ENCODE measurements at regions not wholly inside any gene's neighbourhood (a gene's known extent, or its start where the extent isn't known, plus 50 kb on each side); places are given as distances from the start of the nearest gene placed in this dataset.

GRCh38 chr2:8152392-8153257 is 529.2 kb upstream of the ID2 start:
- WGBS, 2 donors (ENCODE audit: low coverage in 1 of 2) = 81 to 94% methylated on average over 4 to 11 of the region's 11 CpGs
- no peak overlapping the region for H3K4me3 ChIP-seq
- no peaks in the 10 kb centered on the region for H3K27me3 ChIP-seq
- peaks cover 0 to 6% (median 3%) of the 10 kb centered on the region in 4 donors for H3K4me1 ChIP-seq
- H3K36me3 ChIP-seq = no peaks in the 10 kb centered on the region
- in situ Hi-C loops (cut with MboI; ENCODE audit: low pct_ligation_motif_present in 1 of 4, low pct_unique_long_range_greater_than_20kb in 1 of 4, low sequenced_read_pairs in 3 of 4) = no loop called here
- intact Hi-C loops (cut with DNase I; ENCODE audit: low total_unique reads) = loop anchor here (5.0 kb wide), 1 partner anchor 525 kb away; no protein-coding TSS in a partner anchor
- no peaks in the 10 kb centered on the region for H3K9me3 ChIP-seq
- TF ChIP-seq POLR2A (IDR thresholded peaks at IDR 0.05) (no peak), EP300 (IDR thresholded peaks at IDR 0.05; ENCODE audit: low read depth) (no peak), POLR2AphosphoS5 (IDR thresholded peaks at IDR 0.05) (no peak)
- TF ChIP-seq, protein P1, sequence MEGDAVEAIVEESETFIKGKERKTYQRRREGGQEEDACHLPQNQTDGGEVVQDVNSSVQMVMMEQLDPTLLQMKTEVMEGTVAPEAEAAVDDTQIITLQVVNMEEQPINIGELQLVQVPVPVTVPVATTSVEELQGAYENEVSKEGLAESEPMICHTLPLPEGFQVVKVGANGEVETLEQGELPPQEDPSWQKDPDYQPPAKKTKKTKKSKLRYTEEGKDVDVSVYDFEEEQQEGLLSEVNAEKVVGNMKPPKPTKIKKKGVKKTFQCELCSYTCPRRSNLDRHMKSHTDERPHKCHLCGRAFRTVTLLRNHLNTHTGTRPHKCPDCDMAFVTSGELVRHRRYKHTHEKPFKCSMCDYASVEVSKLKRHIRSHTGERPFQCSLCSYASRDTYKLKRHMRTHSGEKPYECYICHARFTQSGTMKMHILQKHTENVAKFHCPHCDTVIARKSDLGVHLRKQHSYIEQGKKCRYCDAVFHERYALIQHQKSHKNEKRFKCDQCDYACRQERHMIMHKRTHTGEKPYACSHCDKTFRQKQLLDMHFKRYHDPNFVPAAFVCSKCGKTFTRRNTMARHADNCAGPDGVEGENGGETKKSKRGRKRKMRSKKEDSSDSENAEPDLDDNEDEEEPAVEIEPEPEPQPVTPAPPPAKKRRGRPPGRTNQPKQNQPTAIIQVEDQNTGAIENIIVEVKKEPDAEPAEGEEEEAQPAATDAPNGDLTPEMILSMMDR (IDR thresholded peaks at IDR 0.05) = no peak
- no peak for DNase-seq
- H3K27ac ChIP-seq = no peak overlapping the region

GRCh38 chr2:8153258-8153718 is 528.6 kb upstream of the ID2 start:
- DNase-seq = no peak
- Histone ChIP-seq H3K27me3 (no peaks in the 10 kb centered on the region), H3K4me3 (no peak overlapping the region), H3K27ac (no peak overlapping the region), H3K9me3 (no peaks in the 10 kb centered on the region), H3K4me1 (peaks cover 0 to 6% (median 0%) of the 10 kb centered on the region in 4 donors), H3K36me3 (no peaks in the 10 kb centered on the region)
- WGBS, 2 donors (ENCODE audit: low coverage in 1 of 2) = 92 to 100% methylated on average over 2 to 8 of the region's 8 CpGs
- in situ Hi-C loops (cut with MboI; ENCODE audit: low pct_ligation_motif_present in 1 of 4, low pct_unique_long_range_greater_than_20kb in 1 of 4, low sequenced_read_pairs in 3 of 4) (no loop called here), intact Hi-C loops (cut with DNase I; ENCODE audit: low total_unique reads) (loop anchor here (5.0 kb wide), 1 partner anchor 524 kb away; no protein-coding TSS in a partner anchor)
- TF ChIP-seq POLR2A (IDR thresholded peaks at IDR 0.05) = no peak
- TF ChIP-seq, protein P1 (IDR thresholded peaks at IDR 0.05) = no peak
- TF ChIP-seq POLR2AphosphoS5 (IDR thresholded peaks at IDR 0.05) = no peak
- no peak for TF ChIP-seq EP300 (IDR thresholded peaks at IDR 0.05; ENCODE audit: low read depth)

DNA sequence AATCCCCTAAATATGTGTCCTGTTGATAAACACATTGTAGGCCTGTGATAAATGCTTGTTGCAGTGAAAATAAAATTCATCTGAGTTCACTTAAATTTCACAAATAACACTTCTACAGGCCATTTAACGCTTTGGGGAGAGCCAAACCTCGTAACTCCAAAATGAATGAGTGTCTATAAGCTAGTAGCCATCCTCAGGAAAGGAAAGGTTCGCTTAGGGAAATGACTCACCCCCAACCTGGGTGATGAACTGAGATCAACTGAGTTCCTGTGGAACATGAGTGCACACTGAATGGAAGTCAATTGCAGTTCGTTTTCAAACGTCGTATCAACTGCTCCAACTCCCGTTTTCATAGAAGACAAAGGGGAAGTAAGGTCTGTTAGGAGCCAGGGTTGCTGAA is 527.6 kb upstream of the ID2 start:
- H3K27ac ChIP-seq = no peak overlapping the region
- WGBS, 2 donors (ENCODE audit: low coverage in 1 of 2) = 85 to 87% methylated on average over 6 to 7 of the region's 7 CpGs
- no peaks in the 10 kb centered on the region for H3K36me3 ChIP-seq
- TF ChIP-seq POLR2AphosphoS5 (IDR thresholded peaks at IDR 0.05) = no peak
- no peak for TF ChIP-seq EP300 (IDR thresholded peaks at IDR 0.05; ENCODE audit: low read depth)
- TF ChIP-seq, protein P1 (IDR thresholded peaks at IDR 0.05) = no peak
- no peak for TF ChIP-seq POLR2A (IDR thresholded peaks at IDR 0.05)
- peaks cover 0 to 6% (median 0%) of the 10 kb centered on the region in 4 donors for H3K4me1 ChIP-seq
- H3K27me3 ChIP-seq = no peaks in the 10 kb centered on the region
- intact Hi-C loops (cut with DNase I; ENCODE audit: low total_unique reads) = loop anchor here (5.0 kb wide), 1 partner anchor 523 kb away; no protein-coding TSS in a partner anchor
- no peaks in the 10 kb centered on the region for H3K9me3 ChIP-seq
- no peak overlapping the region for H3K4me3 ChIP-seq
- DNase-seq = no peak
- in situ Hi-C loops (cut with MboI; ENCODE audit: low pct_ligation_motif_present in 1 of 4, low pct_unique_long_range_greater_than_20kb in 1 of 4, low sequenced_read_pairs in 3 of 4) = no loop called here

DNA sequence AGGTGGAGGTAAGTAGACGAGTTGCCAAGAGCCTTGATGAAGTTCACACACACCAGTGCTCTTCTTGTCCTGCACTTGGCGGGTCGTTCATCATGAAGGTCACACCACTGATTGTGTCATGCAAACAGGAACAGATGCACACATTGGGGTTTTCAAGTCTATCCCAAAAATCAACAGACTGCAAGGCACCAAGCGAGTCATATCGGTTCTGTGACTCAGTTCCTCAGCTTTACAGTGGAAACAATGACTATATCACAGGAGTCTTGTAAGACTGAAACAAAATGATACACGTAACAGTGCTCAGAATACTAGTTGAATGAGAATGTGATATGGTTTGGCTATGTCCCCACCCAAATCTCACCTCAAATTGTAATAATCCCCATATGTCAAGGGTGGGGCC is 526.9 kb upstream of the ID2 start:
- Histone ChIP-seq H3K36me3 (no peaks in the 10 kb centered on the region), H3K4me1 (peaks cover 0 to 6% (median 0%) of the 10 kb centered on the region in 4 donors), H3K27ac (no peak overlapping the region), H3K27me3 (no peaks in the 10 kb centered on the region), H3K9me3 (no peaks in the 10 kb centered on the region), H3K4me3 (no peak overlapping the region)
- no peak for DNase-seq
- intact Hi-C loops (cut with DNase I; ENCODE audit: low total_unique reads) (loop anchor here (5.0 kb wide), 1 partner anchor 522 kb away; no protein-coding TSS in a partner anchor), in situ Hi-C loops (cut with MboI; ENCODE audit: low pct_ligation_motif_present in 1 of 4, low pct_unique_long_range_greater_than_20kb in 1 of 4, low sequenced_read_pairs in 3 of 4) (no loop called here)
- WGBS, 2 donors (ENCODE audit: low coverage in 1 of 2) = 75 to 94% methylated on average over 3 to 6 of the region's 6 CpGs
- TF ChIP-seq POLR2AphosphoS5 (IDR thresholded peaks at IDR 0.05) (no peak), EP300 (IDR thresholded peaks at IDR 0.05; ENCODE audit: low read depth) (no peak), POLR2A (IDR thresholded peaks at IDR 0.05) (no peak)
